GM12878 (cell line): ENCODE measurements at regions not wholly inside any gene's neighbourhood (a gene's known extent, or its start where the extent isn't known, plus 50 kb on each side); places are given as distances from the start of the nearest gene placed in this dataset.
A peak's percentile ranks its signal among the peaks of the same experiment; 100 is the strongest.

ENCODE experiments used
- ATAC-seq: fragments of 200-7000 bp; cut with Tn5 transposase; 3 replicates; pipeline ENCODE4 v1.9.1; 2020; ENCODE audit warnings: mild to moderate bottlenecking, moderate library complexity
- BruUV-seq: library from RNA; stranded (reverse); fragments of 400-500 nt; replicated peaks from 2 replicates; lab custom pipeline; 2021; lab: Mats Ljungman, UMichigan
- CTCF ChIA-PET: fragments of 300-600 bp; sonication (Branson Sonifier 250); formaldehyde crosslinking; extraction: SDS; loops from one replicate; lab custom pipeline; 2021; ENCODE audit warnings: inconsistent platforms; lab: Yijun Ruan, JAX
- POLR2A ChIA-PET: fragments of 350-600 bp; formaldehyde crosslinking; extraction: SDS; loops from one replicate; lab custom pipeline; 2021; ENCODE audit warnings: inconsistent platforms; lab: Charles Lee
- RAD21 ChIA-PET: fragments of 300-600 bp; sonication (Branson Sonifier 250); formaldehyde crosslinking; loops from one replicate; lab custom pipeline; 2023; ENCODE audit warnings: antibody characterized with exemption; ENCODE audit not compliant: unreplicated experiment; lab: Charles Lee
- SMC1A ChIA-PET: fragments of 300-600 bp; sonication (Branson Sonifier 250); formaldehyde crosslinking; loops from one replicate; lab custom pipeline; 2023; ENCODE audit not compliant: unreplicated experiment, uncharacterized antibody; lab: Charles Lee
- DNase-seq: peaks from one replicate; pipeline ENCODE4 v3.0.0-alpha.2; 2011; ENCODE audit warnings: low read depth, low spot score
- FAIRE-seq: peaks from 3 replicates; lab custom pipeline; 2011; peaks lifted over from hg19 to GRCh38; lab: Jason Lieb, UNC
- H2AFZ ChIP-seq: 2 replicates; pipeline ENCODE4 v1.6.0; 2011; ENCODE audit warnings: low read depth, low read length, control low read depth; ENCODE audit not compliant: control insufficient read depth
- H3K27ac ChIP-seq: 2 replicates; pipeline ENCODE4 v1.5.1; 2011; ENCODE audit warnings: control low read depth; ENCODE audit not compliant: control insufficient read depth, insufficient read depth
- H3K27me3 ChIP-seq, 2 experiments: replicated peaks in 1 of 2; 2 replicates each; pipeline versions ENCODE4 v1.6.0 to v1.6.1; 2011; ENCODE audit warnings: low read length in 1 of 2; ENCODE audit not compliant: control insufficient read depth in 2 of 2, insufficient read depth in 2 of 2
- H3K36me3 ChIP-seq, 2 experiments: 2 replicates each; pipeline ENCODE4 v1.5.1; 2011; ENCODE audit warnings: low read length in 1 of 2; ENCODE audit not compliant: control insufficient read depth in 2 of 2, insufficient read depth in 2 of 2
- H3K4me1 ChIP-seq: 2 replicates; pipeline ENCODE4 v1.6.1; 2011; ENCODE audit warnings: mild to moderate bottlenecking, low read length, moderate library complexity, mixed read lengths; ENCODE audit not compliant: control insufficient read depth, insufficient read depth
- H3K4me2 ChIP-seq: 2 replicates; pipeline ENCODE4 v1.6.0; 2011; ENCODE audit warnings: control low read depth; ENCODE audit not compliant: control insufficient read depth, insufficient read depth
- H3K4me3 ChIP-seq: fragments of 200-600 bp; sonication (generic); 2 replicates; pipeline ENCODE4 v1.5.1; 2016
- H3K79me2 ChIP-seq: 2 replicates; pipeline ENCODE4 v1.6.0; 2011; ENCODE audit warnings: low read length; ENCODE audit not compliant: control insufficient read depth, insufficient read depth
- H3K9ac ChIP-seq: 2 replicates; pipeline ENCODE4 v1.8.0; 2011; ENCODE audit warnings: low read length, control low read depth, mixed read lengths; ENCODE audit not compliant: control insufficient read depth, insufficient read depth
- H3K9me3 ChIP-seq: replicated peaks from 3 replicates; pipeline ENCODE4 v1.5.1; 2011; ENCODE audit warnings: mild to moderate bottlenecking, low read length; ENCODE audit not compliant: control insufficient read depth, insufficient read depth
- H4K20me1 ChIP-seq: 2 replicates; pipeline ENCODE4 v1.6.0; 2011; ENCODE audit not compliant: control insufficient read depth, insufficient read depth
- BMI1 ChIP-seq: fragments of 450-650 bp; IDR thresholded peaks from 2 replicates; pipeline ENCODE4 v1.6.1; 2016; ENCODE audit warnings: mild to moderate bottlenecking, moderate library complexity, borderline replicate concordance
- CHD2 ChIP-seq: IDR thresholded peaks from 2 replicates; pipeline ENCODE4 v1.6.1; 2011; ENCODE audit warnings: low read depth, low read length, improper control_type of control experiment, borderline replicate concordance
- CHD4 ChIP-seq: fragments of 200-600 bp; sonication (generic); IDR thresholded peaks from 2 replicates; pipeline ENCODE4 v1.6.1; 2016; ENCODE audit warnings: mild to moderate bottlenecking
- CREM ChIP-seq: IDR thresholded peaks from 2 replicates; pipeline ENCODE4 v1.6.1; 2014; ENCODE audit warnings: antibody characterized with exemption, low read depth
- E2F8 ChIP-seq: fragments of 450-650 bp; IDR thresholded peaks from 2 replicates; pipeline ENCODE4 v1.6.1; 2018; ENCODE audit warnings: mild to moderate bottlenecking, low read depth, moderate library complexity; ENCODE audit not compliant: partially characterized antibody
- GABPA ChIP-seq: IDR thresholded peaks from 2 replicates; pipeline ENCODE4 v1.6.1; 2014; ENCODE audit warnings: antibody characterized with exemption, low read depth, mild to moderate bottlenecking, inconsistent platforms
- IRF5 ChIP-seq: fragments of 450-650 bp; IDR thresholded peaks from 2 replicates; pipeline ENCODE4 v1.6.1; 2017; ENCODE audit warnings: borderline replicate concordance
- JUND ChIP-seq: IDR thresholded peaks from 2 replicates; pipeline ENCODE4 v1.6.1; 2012; ENCODE audit warnings: low read depth, mild to moderate bottlenecking, low read length, improper control_type of control experiment, moderate library complexity
- KDM1A ChIP-seq: fragments of 200-600 bp; sonication (generic); IDR thresholded peaks from 2 replicates; pipeline ENCODE4 v1.6.1; 2016; ENCODE audit warnings: borderline replicate concordance
- MYB ChIP-seq: fragments of 150-350 bp; IDR thresholded peaks from 2 replicates; pipeline ENCODE4 v1.6.1; 2014; ENCODE audit warnings: mild to moderate bottlenecking, low read depth, low read length, borderline replicate concordance
- POLR2AphosphoS2 ChIP-seq: IDR thresholded peaks from 2 replicates; pipeline ENCODE4 v1.6.1; 2011; ENCODE audit warnings: low read depth, mild to moderate bottlenecking, low read length, improper control_type of control experiment, moderate library complexity
- RAD21 ChIP-seq: IDR thresholded peaks from 2 replicates; pipeline ENCODE4 v1.6.1; 2011; ENCODE audit warnings: mild to moderate bottlenecking, low read depth, low read length, moderate library complexity; ENCODE audit not compliant: insufficient read depth
- SIN3A ChIP-seq: IDR thresholded peaks from 2 replicates; pipeline ENCODE4 v1.6.1; 2012; ENCODE audit warnings: low read depth, low read length, improper control_type of control experiment
- ZNF207 ChIP-seq: fragments of 450-650 bp; IDR thresholded peaks from 2 replicates; pipeline ENCODE4 v1.6.1; 2014; ENCODE audit warnings: antibody characterized with exemption, mild to moderate bottlenecking, borderline replicate concordance
- WGBS: methylation state at CpG from one replicate; pipeline ENCODE4 v1.1.6; 2016; ENCODE audit warnings: low lambda C conversion rate; ENCODE audit not compliant: insufficient replicate concordance, insufficient coverage; ENCODE audit errors: missing lambda C conversion rate; 5-methylcytosine and 5-hydroxymethylcytosine counted together
- in situ Hi-C: fragments of 300-500 bp; cut with MboI; formaldehyde crosslinking; loops from 9 replicates; pipeline ENCODE4 v1.14.3; 2018; ENCODE audit warnings: mixed read lengths
- intact Hi-C: fragments of 100-400 bp; cut with micrococcal nuclease; formaldehyde crosslinking; loops from one replicate; pipeline ENCODE4 v1.14.2; 2022; ENCODE audit not compliant: unreplicated experiment

DNA sequence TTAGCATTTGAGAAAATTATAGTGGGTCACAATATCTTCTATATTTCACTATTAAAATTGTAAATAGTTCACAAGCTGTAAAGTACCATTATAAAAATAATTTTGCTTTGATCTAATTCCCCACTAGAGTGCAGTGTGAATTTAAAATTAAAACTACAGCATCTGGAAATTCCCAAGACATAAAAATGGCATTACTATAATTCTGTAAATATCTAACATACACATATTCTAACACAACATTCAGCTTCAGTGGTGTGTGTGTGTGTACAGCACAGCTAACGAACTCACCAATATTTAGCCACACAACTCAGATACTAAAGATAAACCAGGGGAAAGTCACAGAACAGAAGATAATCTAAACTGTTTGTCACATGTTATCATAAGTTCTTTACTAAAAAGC lies 424.9 kb upstream of the ZNF385D start:
- ATAC-seq, result no peak
- no peak overlapping the region for H3K27ac ChIP-seq
- no peak overlapping the region for H2AFZ ChIP-seq
- CTCF ChIA-PET, result no interaction called here
- H3K27me3 ChIP-seq, result no peaks in the 10 kb centered on the region
- RAD21 ChIA-PET, result interaction anchor here (1.0 kb wide), 1 partner anchor 87 kb away, joined by 3 read pairs; no protein-coding TSS in a partner anchor
- no peak for DNase-seq
- H3K9ac ChIP-seq, result no peak overlapping the region
- TF ChIP-seq JUND, result no peak
- 0 out of 2 replicates have a peak, but pooled peaks have one; percentile 5 for TF ChIP-seq RAD21
- H3K9me3 ChIP-seq, result no peaks in the 10 kb centered on the region
- no peaks in the 10 kb centered on the region for H3K79me2 ChIP-seq
- WGBS, result 0% methylated on average over 1 of the region's 1 CpG
- H3K4me1 ChIP-seq, result no peaks in the 10 kb centered on the region
- POLR2A ChIA-PET, result no interaction called here
- H3K4me2 ChIP-seq, result no peak overlapping the region
- no peaks in the 10 kb centered on the region for H4K20me1 ChIP-seq
- intact Hi-C loops (no loop called here), in situ Hi-C loops (no loop called here)
- FAIRE-seq, result no peak
- SMC1A ChIA-PET, result interaction anchor here (1.1 to 3.0 kb wide), 3 partner anchors 54 to 331 kb away, joined by 3 to 11 read pairs (median 4); no protein-coding TSS in a partner anchor
- BruUV-seq, result no TSS peak
- no peak overlapping the region for H3K4me3 ChIP-seq
- no peaks in the 10 kb centered on the region for H3K36me3 ChIP-seq

DNA sequence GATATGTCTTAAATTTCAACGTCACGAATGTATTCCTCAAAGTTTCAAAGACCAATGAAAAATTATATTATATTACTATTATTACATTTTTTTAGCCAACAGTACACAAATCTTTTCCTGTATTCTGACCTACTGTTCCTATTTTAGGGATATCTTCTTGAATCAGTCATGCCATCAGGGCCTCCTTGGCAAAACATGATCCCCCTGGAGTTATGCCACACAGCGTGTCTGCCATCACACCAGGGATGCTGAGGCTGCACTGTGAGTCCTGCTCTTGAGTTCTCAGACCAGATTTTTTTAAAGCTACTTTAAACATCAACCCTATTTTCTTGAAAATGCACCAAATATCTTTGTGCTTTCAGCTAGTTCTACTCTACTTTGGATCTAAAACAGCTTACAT lies 425.9 kb upstream of the ZNF385D start:
- ChIA-PET CTCF (no interaction called here), POLR2A (no interaction called here), RAD21 (interaction anchor here (1.0 kb wide), 1 partner anchor 88 kb away, joined by 3 read pairs; no protein-coding TSS in a partner anchor), SMC1A (interaction anchor here (3.0 kb wide), 1 partner anchor 55 kb away, joined by 11 read pairs; no protein-coding TSS in a partner anchor)
- DNase-seq (no peak), FAIRE-seq (no peak), ATAC-seq (no peak)
- no peak overlapping the region for H3K4me2 ChIP-seq
- H3K4me1 ChIP-seq, result no peaks in the 10 kb centered on the region
- no peak overlapping the region for H3K9ac ChIP-seq
- H4K20me1 ChIP-seq, result no peaks in the 10 kb centered on the region
- H3K36me3 ChIP-seq, result no peaks in the 10 kb centered on the region
- in situ Hi-C loops, result no loop called here
- no peak overlapping the region for H3K27ac ChIP-seq
- WGBS, result 23% methylated on average over 3 of the region's 3 CpGs
- H3K79me2 ChIP-seq, result no peaks in the 10 kb centered on the region
- H3K27me3 ChIP-seq, result no peaks in the 10 kb centered on the region
- H2AFZ ChIP-seq, result no peak overlapping the region
- BruUV-seq, result no TSS peak
- intact Hi-C loops, result no loop called here
- H3K9me3 ChIP-seq, result no peaks in the 10 kb centered on the region
- H3K4me3 ChIP-seq, result no peak overlapping the region
- TF ChIP-seq GABPA, result no peak
- no peak for TF ChIP-seq CHD4
- TF ChIP-seq POLR2AphosphoS2, result no peak
- no peak for TF ChIP-seq CHD2
- TF ChIP-seq BMI1, result no peak
- TF ChIP-seq MYB, result no peak
- no peak for TF ChIP-seq ZNF207
- no peak for TF ChIP-seq E2F8
- no peak for TF ChIP-seq CREM
- no peak for TF ChIP-seq KDM1A
- TF ChIP-seq IRF5, result no peak
- no peak for TF ChIP-seq SIN3A
